HepG2 (cell line): ENCODE measurements at regions not wholly inside any gene's neighbourhood (a gene's known extent, or its start where the extent isn't known, plus 50 kb on each side); places are given as distances from the start of the nearest gene placed in this dataset.

Experiments
- ARNTL ChIP-seq: sonication (generic); formaldehyde crosslinking; IDR thresholded peaks from 2 replicates; pipeline ENCODE4 v1.4.0; 2020; ENCODE audit warnings: mild to moderate bottlenecking, missing genetic modification reagents
- MAX ChIP-seq: IDR thresholded peaks from 2 replicates; pipeline ENCODE4 v1.6.1; 2012; ENCODE audit warnings: inconsistent platforms
- MEIS2 ChIP-seq: sonication (generic); formaldehyde crosslinking; IDR thresholded peaks from 2 replicates; pipeline ENCODE4 v1.9.0; 2021; ENCODE audit warnings: mild to moderate bottlenecking, missing genetic modification reagents
- SNRNP70 ChIP-seq: fragments of 200-400 bp; formaldehyde crosslinking; IDR thresholded peaks from 2 replicates; pipeline ENCODE4 v1.6.1; 2017; ENCODE audit warnings: mild to moderate bottlenecking, low read depth, low read length, moderate library complexity
- SPEN ChIP-seq: sonication (generic); formaldehyde crosslinking; IDR thresholded peaks from 2 replicates; pipeline ENCODE4 v1.5.1; 2020; ENCODE audit warnings: low read depth, mild to moderate bottlenecking, missing genetic modification reagents
- TBX2 ChIP-seq: sonication (generic); formaldehyde crosslinking; IDR thresholded peaks from 2 replicates; pipeline ENCODE4 v1.5.0; 2020; ENCODE audit warnings: missing genetic modification reagents, mild to moderate bottlenecking, borderline replicate concordance
- TOE1 ChIP-seq: sonication (generic); formaldehyde crosslinking; IDR thresholded peaks from 2 replicates; pipeline ENCODE4 v1.4.0; 2020; ENCODE audit warnings: mild to moderate bottlenecking, missing genetic modification reagents
- TRAFD1 ChIP-seq: sonication (generic); formaldehyde crosslinking; IDR thresholded peaks from 2 replicates; pipeline ENCODE4 v1.5.1; 2020; ENCODE audit warnings: missing genetic modification reagents, mild to moderate bottlenecking, borderline replicate concordance
- YY1 ChIP-seq: IDR thresholded peaks from 2 replicates; pipeline ENCODE4 v1.6.1; 2011; ENCODE audit warnings: low read length, low read depth, moderate library complexity, mild to moderate bottlenecking; ENCODE audit not compliant: insufficient read depth, insufficient replicate concordance
- ZFP90 ChIP-seq: sonication (generic); formaldehyde crosslinking; IDR thresholded peaks from 2 replicates; pipeline ENCODE4 v1.8.0; 2022; ENCODE audit warnings: missing genetic modification reagents, mild to moderate bottlenecking, inconsistent platforms, borderline replicate concordance
- ZNF124 ChIP-seq: sonication (generic); formaldehyde crosslinking; IDR thresholded peaks from 2 replicates; pipeline ENCODE4 v1.4.0; 2020; ENCODE audit warnings: missing genetic modification reagents
- ZNF451 ChIP-seq: sonication (generic); formaldehyde crosslinking; IDR thresholded peaks from 2 replicates; pipeline ENCODE4 v1.5.0; 2020; ENCODE audit warnings: mild to moderate bottlenecking, missing genetic modification reagents
- ZSCAN25 ChIP-seq: sonication (generic); formaldehyde crosslinking; IDR thresholded peaks from 2 replicates; pipeline ENCODE4 v1.8.0; 2022; ENCODE audit warnings: mild to moderate bottlenecking, missing genetic modification reagents
- TF ChIP-seq, protein P1 (sequence below): sonication (generic); formaldehyde crosslinking; IDR thresholded peaks from 2 replicates; pipeline ENCODE4 v1.4.0; 2020; ENCODE audit warnings: missing genetic modification reagents

DNA sequence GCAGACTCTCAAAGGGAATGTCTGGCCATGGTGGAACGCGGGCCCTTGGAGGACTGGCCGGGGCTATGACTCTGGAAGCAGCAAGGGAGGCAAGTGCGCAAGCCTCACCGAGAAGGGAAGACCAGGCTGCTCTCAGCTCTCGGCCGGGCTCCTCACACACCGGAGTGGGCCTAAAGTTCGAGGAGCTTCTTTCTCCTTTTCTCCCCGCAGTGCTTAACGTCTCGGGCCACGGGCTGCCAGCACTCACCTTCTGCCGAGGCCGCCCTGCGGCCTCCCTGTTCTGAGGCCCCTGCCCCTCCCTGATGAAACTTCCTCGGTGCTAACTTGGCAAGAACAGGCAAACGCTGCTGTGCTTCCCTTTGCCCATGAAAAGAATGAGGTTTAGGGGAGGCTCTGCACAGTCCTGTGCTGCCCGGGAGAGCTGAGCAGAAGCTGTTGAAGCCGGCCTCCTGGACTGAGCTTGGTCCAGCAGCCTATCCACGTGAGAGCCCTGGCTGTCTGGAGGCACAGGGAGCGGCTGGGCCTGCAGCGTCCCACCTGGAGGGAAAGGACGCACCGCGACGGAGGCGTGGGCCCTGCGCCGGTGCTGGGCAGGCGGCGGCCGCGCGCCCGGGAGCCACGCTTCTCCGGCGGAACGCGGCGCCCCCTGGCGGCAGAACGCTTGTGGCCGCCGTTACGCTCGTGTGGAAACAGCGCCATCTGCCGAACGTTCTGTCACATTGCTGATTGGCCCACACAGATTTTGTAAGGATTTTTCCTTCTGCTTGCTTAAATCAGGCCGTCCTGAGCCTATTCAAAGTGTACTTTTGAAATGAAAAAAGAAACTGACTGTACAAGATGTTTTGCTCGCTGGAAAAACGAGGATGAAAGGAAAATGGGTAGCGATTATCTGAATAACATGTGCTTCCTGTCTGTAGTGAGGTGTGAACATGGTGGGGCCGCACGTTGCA lies 65.0 kb upstream of the TMEM45B start (continued):
- TF ChIP-seq TRAFD1 (CRISPR knock-in tag) = no peak
- TF ChIP-seq SNRNP70 = no peak
- peak; percentile 73; the same call in 1 of the 2 replicates for TF ChIP-seq ZNF124
- peak; percentile 65; the same call in 1 of the 2 replicates for TF ChIP-seq MEIS2
- TF ChIP-seq, protein P1, sequence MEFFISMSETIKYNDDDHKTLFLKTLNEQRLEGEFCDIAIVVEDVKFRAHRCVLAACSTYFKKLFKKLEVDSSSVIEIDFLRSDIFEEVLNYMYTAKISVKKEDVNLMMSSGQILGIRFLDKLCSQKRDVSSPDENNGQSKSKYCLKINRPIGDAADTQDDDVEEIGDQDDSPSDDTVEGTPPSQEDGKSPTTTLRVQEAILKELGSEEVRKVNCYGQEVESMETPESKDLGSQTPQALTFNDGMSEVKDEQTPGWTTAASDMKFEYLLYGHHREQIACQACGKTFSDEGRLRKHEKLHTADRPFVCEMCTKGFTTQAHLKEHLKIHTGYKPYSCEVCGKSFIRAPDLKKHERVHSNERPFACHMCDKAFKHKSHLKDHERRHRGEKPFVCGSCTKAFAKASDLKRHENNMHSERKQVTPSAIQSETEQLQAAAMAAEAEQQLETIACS (CRISPR knock-in tag) = peak; percentile 84
- TF ChIP-seq SPEN (CRISPR knock-in tag) = peak; percentile 46
- no peak for TF ChIP-seq TOE1
- peak; percentile 84; the same call in 1 of the 2 replicates for TF ChIP-seq ZFP90 (CRISPR knock-in tag)
- TF ChIP-seq ARNTL = no peak
- peak; percentile 44; the same call in 1 of the 2 replicates for TF ChIP-seq ZSCAN25 (CRISPR knock-in tag)
- peak; percentile 87 for TF ChIP-seq MAX
- TF ChIP-seq TBX2 (CRISPR knock-in tag) = peak; percentile 39
- peak; percentile 75 for TF ChIP-seq YY1
- TF ChIP-seq ZNF451 (CRISPR knock-in tag) = 0 out of 2 replicates have a peak, but pooled peaks have one; percentile 46
